ENCODE measurements at regions not wholly inside any gene's neighbourhood (a gene's known extent, or its start where the extent isn't known, plus 50 kb on each side); places are given as distances from the start of the nearest gene placed in this dataset.

DNA sequence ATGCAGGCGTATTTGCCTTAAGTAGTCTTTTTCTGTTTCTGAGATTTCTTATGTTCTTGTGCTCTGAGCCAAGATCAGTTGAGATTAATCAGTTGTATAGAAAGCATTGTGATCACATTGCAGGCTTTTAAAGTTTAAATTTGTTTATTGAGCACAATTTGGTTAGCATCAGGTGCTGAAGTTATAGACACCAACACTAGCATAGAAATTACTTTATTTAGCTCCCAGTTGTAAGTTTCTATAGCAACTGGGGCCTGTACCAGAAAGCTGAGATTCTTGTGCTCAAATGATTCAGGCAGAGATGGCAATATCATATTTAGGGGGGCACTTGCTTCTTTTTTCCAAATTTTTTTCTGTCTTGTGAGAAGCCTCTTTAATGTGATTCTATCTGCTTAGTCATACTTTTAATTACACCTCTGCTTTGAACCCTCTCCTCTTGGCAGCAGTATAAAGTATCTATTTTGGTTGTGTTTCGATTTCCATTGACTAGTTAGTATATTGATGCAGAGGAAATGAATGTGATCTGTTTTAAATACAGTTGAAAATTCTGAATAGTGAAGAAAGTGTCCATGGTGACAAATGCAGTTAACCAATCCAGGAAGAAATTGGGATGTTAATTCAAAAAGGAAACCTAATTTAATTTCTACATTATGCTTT lies 241.7 kb upstream of the GBE1 start:
- TF ChIP-seq NANOG (IDR thresholded peaks at IDR 0.05; ENCODE audit: borderline replicate concordance), result no peak
- no peak for TF ChIP-seq JUNB (IDR thresholded peaks at IDR 0.05; ENCODE audit: unreplicated experiment)
- TF ChIP-seq, protein P1, sequence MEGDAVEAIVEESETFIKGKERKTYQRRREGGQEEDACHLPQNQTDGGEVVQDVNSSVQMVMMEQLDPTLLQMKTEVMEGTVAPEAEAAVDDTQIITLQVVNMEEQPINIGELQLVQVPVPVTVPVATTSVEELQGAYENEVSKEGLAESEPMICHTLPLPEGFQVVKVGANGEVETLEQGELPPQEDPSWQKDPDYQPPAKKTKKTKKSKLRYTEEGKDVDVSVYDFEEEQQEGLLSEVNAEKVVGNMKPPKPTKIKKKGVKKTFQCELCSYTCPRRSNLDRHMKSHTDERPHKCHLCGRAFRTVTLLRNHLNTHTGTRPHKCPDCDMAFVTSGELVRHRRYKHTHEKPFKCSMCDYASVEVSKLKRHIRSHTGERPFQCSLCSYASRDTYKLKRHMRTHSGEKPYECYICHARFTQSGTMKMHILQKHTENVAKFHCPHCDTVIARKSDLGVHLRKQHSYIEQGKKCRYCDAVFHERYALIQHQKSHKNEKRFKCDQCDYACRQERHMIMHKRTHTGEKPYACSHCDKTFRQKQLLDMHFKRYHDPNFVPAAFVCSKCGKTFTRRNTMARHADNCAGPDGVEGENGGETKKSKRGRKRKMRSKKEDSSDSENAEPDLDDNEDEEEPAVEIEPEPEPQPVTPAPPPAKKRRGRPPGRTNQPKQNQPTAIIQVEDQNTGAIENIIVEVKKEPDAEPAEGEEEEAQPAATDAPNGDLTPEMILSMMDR (conservative IDR thresholded peaks at IDR 0.05; ENCODE audit: low read depth in 2 of 2), result no peak
- no peak for TF ChIP-seq ZNF331 (CRISPR knock-in tag; IDR thresholded peaks at IDR 0.05; ENCODE audit: low read depth)
- TF ChIP-seq, protein P2, sequence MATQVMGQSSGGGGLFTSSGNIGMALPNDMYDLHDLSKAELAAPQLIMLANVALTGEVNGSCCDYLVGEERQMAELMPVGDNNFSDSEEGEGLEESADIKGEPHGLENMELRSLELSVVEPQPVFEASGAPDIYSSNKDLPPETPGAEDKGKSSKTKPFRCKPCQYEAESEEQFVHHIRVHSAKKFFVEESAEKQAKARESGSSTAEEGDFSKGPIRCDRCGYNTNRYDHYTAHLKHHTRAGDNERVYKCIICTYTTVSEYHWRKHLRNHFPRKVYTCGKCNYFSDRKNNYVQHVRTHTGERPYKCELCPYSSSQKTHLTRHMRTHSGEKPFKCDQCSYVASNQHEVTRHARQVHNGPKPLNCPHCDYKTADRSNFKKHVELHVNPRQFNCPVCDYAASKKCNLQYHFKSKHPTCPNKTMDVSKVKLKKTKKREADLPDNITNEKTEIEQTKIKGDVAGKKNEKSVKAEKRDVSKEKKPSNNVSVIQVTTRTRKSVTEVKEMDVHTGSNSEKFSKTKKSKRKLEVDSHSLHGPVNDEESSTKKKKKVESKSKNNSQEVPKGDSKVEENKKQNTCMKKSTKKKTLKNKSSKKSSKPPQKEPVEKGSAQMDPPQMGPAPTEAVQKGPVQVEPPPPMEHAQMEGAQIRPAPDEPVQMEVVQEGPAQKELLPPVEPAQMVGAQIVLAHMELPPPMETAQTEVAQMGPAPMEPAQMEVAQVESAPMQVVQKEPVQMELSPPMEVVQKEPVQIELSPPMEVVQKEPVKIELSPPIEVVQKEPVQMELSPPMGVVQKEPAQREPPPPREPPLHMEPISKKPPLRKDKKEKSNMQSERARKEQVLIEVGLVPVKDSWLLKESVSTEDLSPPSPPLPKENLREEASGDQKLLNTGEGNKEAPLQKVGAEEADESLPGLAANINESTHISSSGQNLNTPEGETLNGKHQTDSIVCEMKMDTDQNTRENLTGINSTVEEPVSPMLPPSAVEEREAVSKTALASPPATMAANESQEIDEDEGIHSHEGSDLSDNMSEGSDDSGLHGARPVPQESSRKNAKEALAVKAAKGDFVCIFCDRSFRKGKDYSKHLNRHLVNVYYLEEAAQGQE (IDR thresholded peaks at IDR 0.05; ENCODE audit: unreplicated experiment), result no peak
- TF ChIP-seq EZH2 (IDR thresholded peaks at IDR 0.05; ENCODE audit: low read depth, unreplicated experiment), result no peak
- TF ChIP-seq ZNF114 (CRISPR knock-in tag; IDR thresholded peaks at IDR 0.05), result no peak
- DNase-seq (ENCODE audit: low spot score) (no peak), ATAC-seq (no peak)
- Histone ChIP-seq H3K4me1 (ENCODE audit: insufficient read depth) (peaks cover 21% of the 10 kb centered on the region; the same call in 1 of the 2 replicates), H3K36me3 (ENCODE audit: insufficient read depth) (no peaks in the 10 kb centered on the region), H4K20me1 (replicated peaks; ENCODE audit: insufficient read depth) (no peaks in the 10 kb centered on the region), H3F3A (replicated peaks; ENCODE audit: low read depth) (no peaks in the 10 kb centered on the region), H3K27ac (ENCODE audit: low read depth) (no peak overlapping the region), H3K4me2 (no peak overlapping the region), H3K27me3 (ENCODE audit: insufficient read depth) (no peaks in the 10 kb centered on the region), H2AFZ (no peak overlapping the region), H3K9me2 (ENCODE audit: insufficient read depth) (no peaks in the 10 kb centered on the region), H3K79me2 (replicated peaks; ENCODE audit: insufficient read depth) (no peaks in the 10 kb centered on the region), H3K4me3 (no peak overlapping the region)
- Mint-ChIP-seq H3K36me3 (ENCODE audit: low read depth) (peaks cover 14% of the 10 kb centered on the region), H3K4me3 (no peak overlapping the region), H3K4me1 (peaks cover 27% of the 10 kb centered on the region), H3K9me3 (peaks cover 16% of the 10 kb centered on the region), H3K27ac (peak overlapping the region; percentile 45), H3K27me3 (ENCODE audit: insufficient read depth, low read depth, poor library complexity) (peaks cover 1% of the 10 kb centered on the region)

DNA sequence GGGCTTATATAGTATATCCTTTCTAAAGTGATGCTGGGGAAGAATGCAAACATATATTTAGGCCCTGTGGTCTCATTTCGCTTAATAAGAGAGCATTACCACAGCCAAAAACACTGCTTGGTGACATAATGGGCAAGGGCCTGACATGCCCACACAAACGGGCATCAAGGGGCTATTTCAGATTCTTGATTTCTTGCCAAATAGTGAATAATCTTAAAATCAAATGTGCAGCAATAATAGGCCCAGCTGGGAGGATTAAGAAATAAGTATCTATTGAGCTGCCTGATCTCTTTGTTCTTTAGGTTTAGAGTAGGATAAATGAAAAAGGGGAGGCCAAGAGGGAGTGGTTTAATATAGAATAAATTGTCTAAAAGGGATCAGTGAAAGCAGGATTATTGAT lies 241.0 kb upstream of the GBE1 start:
- Mint-ChIP-seq H3K27ac (peak overlapping the region; percentile 14; the same call in 1 of the 2 replicates), H3K9me3 (peaks cover 12% of the 10 kb centered on the region), H3K4me1 (peaks cover 27% of the 10 kb centered on the region), H3K27me3 (ENCODE audit: insufficient read depth, low read depth, poor library complexity) (no peaks in the 10 kb centered on the region), H3K36me3 (ENCODE audit: low read depth) (peaks cover 11% of the 10 kb centered on the region), H3K4me3 (no peak overlapping the region)
- Histone ChIP-seq H3F3A (replicated peaks; ENCODE audit: low read depth) (no peaks in the 10 kb centered on the region), H3K79me2 (replicated peaks; ENCODE audit: insufficient read depth) (no peaks in the 10 kb centered on the region), H3K4me2 (no peak overlapping the region), H3K27ac (ENCODE audit: low read depth) (no peak overlapping the region), H3K36me3 (ENCODE audit: insufficient read depth) (no peaks in the 10 kb centered on the region), H3K27me3 (ENCODE audit: insufficient read depth) (no peaks in the 10 kb centered on the region), H4K20me1 (replicated peaks; ENCODE audit: insufficient read depth) (no peaks in the 10 kb centered on the region), H3K4me1 (ENCODE audit: insufficient read depth) (peaks cover 21% of the 10 kb centered on the region; the same call in 1 of the 2 replicates), H3K9me2 (ENCODE audit: insufficient read depth) (no peaks in the 10 kb centered on the region), H3K4me3 (no peak overlapping the region), H2AFZ (no peak overlapping the region)
- DNase-seq (ENCODE audit: low spot score) (no peak), ATAC-seq (no peak)
- TF ChIP-seq CREB1 (CRISPR knock-in tag; IDR thresholded peaks at IDR 0.05; ENCODE audit: low read depth), result no peak
- no peak for TF ChIP-seq STAT1 (IDR thresholded peaks at IDR 0.05; ENCODE audit: unreplicated experiment)
- TF ChIP-seq, protein P3, sequence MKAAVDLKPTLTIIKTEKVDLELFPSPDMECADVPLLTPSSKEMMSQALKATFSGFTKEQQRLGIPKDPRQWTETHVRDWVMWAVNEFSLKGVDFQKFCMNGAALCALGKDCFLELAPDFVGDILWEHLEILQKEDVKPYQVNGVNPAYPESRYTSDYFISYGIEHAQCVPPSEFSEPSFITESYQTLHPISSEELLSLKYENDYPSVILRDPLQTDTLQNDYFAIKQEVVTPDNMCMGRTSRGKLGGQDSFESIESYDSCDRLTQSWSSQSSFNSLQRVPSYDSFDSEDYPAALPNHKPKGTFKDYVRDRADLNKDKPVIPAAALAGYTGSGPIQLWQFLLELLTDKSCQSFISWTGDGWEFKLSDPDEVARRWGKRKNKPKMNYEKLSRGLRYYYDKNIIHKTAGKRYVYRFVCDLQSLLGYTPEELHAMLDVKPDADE (IDR thresholded peaks at IDR 0.05), result no peak
- TF ChIP-seq, protein P2 (IDR thresholded peaks at IDR 0.05; ENCODE audit: unreplicated experiment), result no peak
- TF ChIP-seq JUNB (IDR thresholded peaks at IDR 0.05; ENCODE audit: unreplicated experiment), result no peak
